Mesothelial cell of epicardium (in vitro differentiated cells): ENCODE measurements at regions not wholly inside any gene's neighbourhood (a gene's known extent, or its start where the extent isn't known, plus 50 kb on each side); places are given as distances from the start of the nearest gene placed in this dataset.

Experiments used
- DNase-seq, 2 experiments: peaks; one replicate each; pipeline ENCODE4 v3.0.0; 2021; ENCODE audit warnings: low spot score in 2 of 2; ENCODE audit not compliant: unreplicated experiment in 2 of 2
- H3K27ac Mint-ChIP-seq: 2 replicates; pipeline ENCODE4 v1.8.0; 2021; ENCODE audit warnings: mixed read lengths
- H3K27me3 Mint-ChIP-seq: 2 replicates; pipeline ENCODE4 v1.8.0; 2021; ENCODE audit warnings: low read depth, mixed read lengths
- H3K36me3 Mint-ChIP-seq: 2 replicates; pipeline ENCODE4 v1.8.0; 2021; ENCODE audit warnings: mixed read lengths
- H3K4me1 Mint-ChIP-seq: 2 replicates; pipeline ENCODE4 v1.8.0; 2021; ENCODE audit warnings: mixed read lengths
- H3K4me3 Mint-ChIP-seq: 2 replicates; pipeline ENCODE4 v1.8.0; 2021; ENCODE audit warnings: mild to moderate bottlenecking, moderate library complexity, mixed read lengths
- H3K9me3 Mint-ChIP-seq: 2 replicates; pipeline ENCODE4 v1.8.0; 2021; ENCODE audit warnings: mixed read lengths
- CTCF ChIP-seq: fragments of 200-600 bp; sonication (generic); IDR thresholded peaks from one replicate; pipeline ENCODE4 v1.5.0; 2021; ENCODE audit warnings: antibody characterized with exemption; ENCODE audit not compliant: unreplicated experiment

- Mint-ChIP-seq H3K4me3 (no peak overlapping the region), H3K36me3 (no peaks in the 10 kb centered on the region), H3K27ac (no peak overlapping the region), H3K27me3 (peaks cover under 1% of the 10 kb centered on the region), H3K9me3 (peaks cover 11% of the 10 kb centered on the region), H3K4me1 (peaks cover 8% of the 10 kb centered on the region)
- DNase-seq = no peak
- no peak for TF ChIP-seq CTCF
Measured at GRCh38 chr7:113294750-113295149, 176.4 kb upstream of the SMIM30 start.

GRCh38 chr7:113292105-113292504 lies 173.8 kb upstream of the SMIM30 start:
- Mint-ChIP-seq H3K27me3 (no peaks in the 10 kb centered on the region), H3K4me1 (peaks cover 6% of the 10 kb centered on the region), H3K27ac (no peak overlapping the region), H3K36me3 (peaks cover 2% of the 10 kb centered on the region), H3K4me3 (no peak overlapping the region), H3K9me3 (peaks cover 19% of the 10 kb centered on the region)
- no peak for DNase-seq
- TF ChIP-seq CTCF = no peak

- no peak for TF ChIP-seq CTCF
- H3K4me1 Mint-ChIP-seq = no peaks in the 10 kb centered on the region
- no peak for DNase-seq
- peaks cover 2% of the 10 kb centered on the region for H3K36me3 Mint-ChIP-seq
- H3K27me3 Mint-ChIP-seq = no peaks in the 10 kb centered on the region
- no peak overlapping the region for H3K27ac Mint-ChIP-seq
- H3K9me3 Mint-ChIP-seq = peaks cover 19% of the 10 kb centered on the region
- H3K4me3 Mint-ChIP-seq = no peak overlapping the region
Measured at GRCh38 chr7:113291058-113291457, 172.7 kb upstream of the SMIM30 start.

- DNase-seq = no peak
- H3K27ac Mint-ChIP-seq = no peak overlapping the region
- no peaks in the 10 kb centered on the region for H3K27me3 Mint-ChIP-seq
- TF ChIP-seq CTCF = no peak
- no peaks in the 10 kb centered on the region for H3K4me1 Mint-ChIP-seq
- H3K36me3 Mint-ChIP-seq = peaks cover 2% of the 10 kb centered on the region
- peaks cover 12% of the 10 kb centered on the region for H3K9me3 Mint-ChIP-seq
- H3K4me3 Mint-ChIP-seq = no peak overlapping the region
Measured at GRCh38 chr7:113289140-113289740, 170.9 kb upstream of the SMIM30 start.

- Mint-ChIP-seq H3K4me3 (no peak overlapping the region), H3K36me3 (peaks cover 2% of the 10 kb centered on the region)
Measured at GRCh38 chr7:113285411-113285810, 167.1 kb upstream of the SMIM30 start.

More at GRCh38 chr7:113285411-113285810, 167.1 kb upstream of the SMIM30 start:
- DNase-seq = no peak
- Mint-ChIP-seq H3K27ac (no peak overlapping the region), H3K9me3 (peaks cover 10% of the 10 kb centered on the region), H3K27me3 (no peaks in the 10 kb centered on the region), H3K4me1 (peaks cover 28% of the 10 kb centered on the region)
- TF ChIP-seq CTCF = no peak
